Lower leg skin (tissue), 3 donors: ENCODE measurements at regions not wholly inside any gene's neighbourhood (a gene's known extent, or its start where the extent isn't known, plus 50 kb on each side); places are given as distances from the start of the nearest gene placed in this dataset.

Experiments used
- CTCF ChIP-seq, 3 donors: fragments of 450-650 bp; IDR thresholded peaks; one replicate each; pipeline ENCODE4 v1.5.1; 2016; ENCODE audit warnings: antibody characterized with exemption in 3 of 3, mild to moderate bottlenecking in 3 of 3, moderate library complexity in 2 of 3
- POLR2A ChIP-seq, 2 donors: fragments of 450-650 bp; IDR thresholded peaks; one replicate each; pipeline ENCODE4 v1.6.1; 2016 to 2017; ENCODE audit warnings: antibody characterized with exemption in 2 of 2, mild to moderate bottlenecking in 1 of 2, moderate library complexity in 1 of 2

GRCh38 chr15:79560384-79560783, 128.2 kb downstream of the MINAR1 start:
- TF ChIP-seq CTCF (IDR thresholded peaks at IDR 0.05), result no peak
- TF ChIP-seq POLR2A (IDR thresholded peaks at IDR 0.05), result no peak
